Calu3 (cell line): ENCODE measurements at regions not wholly inside any gene's neighbourhood (a gene's known extent, or its start where the extent isn't known, plus 50 kb on each side); places are given as distances from the start of the nearest gene placed in this dataset.

Source experiments
- BruUV-seq: library from RNA; stranded (reverse); fragments of 400-500 nt; replicated peaks from 2 replicates; lab custom pipeline; 2021; lab: Mats Ljungman, UMichigan
- CTCF ChIA-PET: fragments of 300-600 bp; sonication (Branson Sonifier 250); formaldehyde crosslinking; loops from one replicate; lab custom pipeline; 2022; ENCODE audit warnings: antibody characterized with exemption; lab: Charles Lee
- DNase-seq: peaks from one replicate; pipeline ENCODE4 v3.0.0; 2022
- H3K27ac Mint-ChIP-seq: one replicate; pipeline ENCODE4 v1.8.0; 2022; ENCODE audit warnings: mixed read lengths; ENCODE audit not compliant: unreplicated experiment
- H3K27me3 Mint-ChIP-seq: one replicate; pipeline ENCODE4 v1.8.0; 2022; ENCODE audit warnings: mixed read lengths; ENCODE audit not compliant: unreplicated experiment
- H3K36me3 Mint-ChIP-seq: one replicate; pipeline ENCODE4 v1.8.0; 2022; ENCODE audit warnings: mild to moderate bottlenecking, moderate library complexity, mixed read lengths; ENCODE audit not compliant: insufficient read depth, unreplicated experiment
- H3K4me1 Mint-ChIP-seq: one replicate; pipeline ENCODE4 v1.8.0; 2022; ENCODE audit warnings: mild to moderate bottlenecking, low read depth, mixed read lengths; ENCODE audit not compliant: unreplicated experiment
- H3K4me3 Mint-ChIP-seq: one replicate; pipeline ENCODE4 v1.8.0; 2022; ENCODE audit warnings: mild to moderate bottlenecking, low read depth, moderate library complexity, mixed read lengths; ENCODE audit not compliant: unreplicated experiment
- H3K9me3 Mint-ChIP-seq: one replicate; pipeline ENCODE4 v1.8.0; 2022; ENCODE audit warnings: low read depth, mixed read lengths; ENCODE audit not compliant: unreplicated experiment
- CTCF ChIP-seq: fragments of 200-600 bp; IDR thresholded peaks from one replicate; pipeline ENCODE4 v1.8.0; 2022; ENCODE audit warnings: antibody characterized with exemption; ENCODE audit not compliant: unreplicated experiment
- intact Hi-C: fragments of 100-400 bp; cut with micrococcal nuclease; formaldehyde crosslinking; loops from one replicate; pipeline ENCODE4 v1.10.0; 2022; ENCODE audit not compliant: unreplicated experiment

- no peak for TF ChIP-seq CTCF
- H3K27me3 Mint-ChIP-seq, result no peaks in the 10 kb centered on the region
- no peak overlapping the region for H3K27ac Mint-ChIP-seq
- intact Hi-C loops, result no loop called here
- BruUV-seq, result no TSS peak
- no peak for DNase-seq
- CTCF ChIA-PET, result no interaction called here
- H3K36me3 Mint-ChIP-seq, result no peaks in the 10 kb centered on the region
- no peaks in the 10 kb centered on the region for H3K4me1 Mint-ChIP-seq
- H3K9me3 Mint-ChIP-seq, result peaks cover 2% of the 10 kb centered on the region
- no peak overlapping the region for H3K4me3 Mint-ChIP-seq
Measured at GRCh38 chr2:164412831-164413230, 208.5 kb downstream of the GRB14 start.

GRCh38 chr2:164389411-164389810 lies 231.9 kb downstream of the GRB14 start:
- peak overlapping the region; percentile 85 for H3K27ac Mint-ChIP-seq
- TF ChIP-seq CTCF, result no peak
- H3K4me3 Mint-ChIP-seq, result no peak overlapping the region
- no peak for DNase-seq
- peaks cover 2% of the 10 kb centered on the region for H3K9me3 Mint-ChIP-seq
- no peaks in the 10 kb centered on the region for H3K27me3 Mint-ChIP-seq
- BruUV-seq, result no TSS peak
- CTCF ChIA-PET, result interaction anchor here (0.6 kb wide), 1 partner anchor 735 kb away, joined by 3 read pairs; no protein-coding TSS in a partner anchor
- peaks cover 22% of the 10 kb centered on the region for H3K4me1 Mint-ChIP-seq
- no peaks in the 10 kb centered on the region for H3K36me3 Mint-ChIP-seq
- intact Hi-C loops, result no loop called here

- Mint-ChIP-seq H3K4me3 (peak overlapping the region; percentile 3), H3K4me1 (peaks cover 22% of the 10 kb centered on the region), H3K27me3 (no peaks in the 10 kb centered on the region), H3K9me3 (peaks cover 2% of the 10 kb centered on the region), H3K27ac (peak overlapping the region; percentile 85), H3K36me3 (no peaks in the 10 kb centered on the region)
- BruUV-seq, result no TSS peak
- CTCF ChIA-PET, result interaction anchor here (0.6 to 1.1 kb wide), 4 partner anchors 9 to 1042 kb away, joined by 3 to 4 read pairs (median 3); no protein-coding TSS in a partner anchor
- no peak for TF ChIP-seq CTCF
- intact Hi-C loops, result no loop called here
- DNase-seq, result peak; percentile 64
Measured at GRCh38 chr2:164388511-164388910, 232.8 kb downstream of the GRB14 start.

GRCh38 chr2:164386231-164386630 lies 235.1 kb downstream of the GRB14 start:
- intact Hi-C loops, result no loop called here
- Mint-ChIP-seq H3K4me1 (peaks cover 22% of the 10 kb centered on the region), H3K4me3 (no peak overlapping the region), H3K36me3 (no peaks in the 10 kb centered on the region), H3K9me3 (peaks cover 2% of the 10 kb centered on the region), H3K27me3 (no peaks in the 10 kb centered on the region), H3K27ac (no peak overlapping the region)
- TF ChIP-seq CTCF, result no peak
- CTCF ChIA-PET, result no interaction called here
- BruUV-seq, result no TSS peak
- no peak for DNase-seq
